Adrenal gland (tissue), 5 donors: ENCODE measurements at regions not wholly inside any gene's neighbourhood (a gene's known extent, or its start where the extent isn't known, plus 50 kb on each side); places are given as distances from the start of the nearest gene placed in this dataset.

Experiments used
- POLR2A ChIP-seq, 2 donors: fragments of 450-650 bp; IDR thresholded peaks; one replicate each; pipeline ENCODE4 v1.6.1; 2017; ENCODE audit warnings: antibody characterized with exemption in 2 of 2, mild to moderate bottlenecking in 2 of 2, moderate library complexity in 1 of 2
- TF ChIP-seq, protein P1 (sequence below), 6 experiments: fragments of 450-650 bp in 4 of 6; fragments of 200-600 bp in 2 of 6; sonication (generic) in 1 of 6; IDR thresholded peaks; 1 replicate in 5 of 6; 2 replicates in 1 of 6; pipeline versions ENCODE4 v1.5.1 to v1.8.0; 2016 to 2021; ENCODE audit warnings: antibody characterized with exemption in 6 of 6, mild to moderate bottlenecking in 2 of 6, moderate library complexity in 1 of 6
- donor health status: DM: no; HTN: no; CAD: no.

DNA sequence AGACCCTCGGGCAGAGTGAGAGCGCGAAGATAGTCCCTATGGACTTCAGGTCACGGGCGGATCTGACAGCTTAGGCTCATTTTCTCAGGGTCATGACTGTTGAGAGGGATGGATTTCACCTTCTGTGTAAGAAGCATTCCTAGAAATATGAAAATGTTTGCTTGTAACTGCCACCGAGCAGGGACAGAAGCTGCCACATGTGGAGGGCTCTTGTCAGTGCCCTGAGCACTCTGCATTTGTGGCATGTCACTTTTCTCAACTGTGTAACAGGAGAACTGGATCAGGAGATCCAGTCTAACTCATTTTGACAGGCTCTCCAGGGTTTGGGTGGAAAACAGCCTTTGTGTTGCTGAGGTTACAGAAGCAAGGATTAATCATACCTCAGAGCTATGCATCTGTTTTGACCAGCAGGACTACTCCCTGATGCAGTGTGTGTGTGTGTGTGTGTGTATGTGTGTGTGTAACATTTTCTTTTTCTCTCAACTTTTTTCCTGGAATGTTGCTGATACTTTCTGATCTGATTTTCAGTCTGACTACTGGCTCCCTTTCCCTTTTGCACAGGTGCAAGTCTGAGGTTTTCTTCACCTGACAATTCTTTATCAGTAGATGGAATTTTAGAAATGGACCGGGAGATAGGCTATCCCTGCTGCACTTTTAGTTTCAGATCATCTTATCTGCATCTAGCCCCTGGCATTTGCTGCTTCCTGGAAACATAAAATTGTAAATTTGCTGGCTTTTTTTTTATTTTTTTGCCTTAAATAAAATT is 183.3 kb downstream of the STK31 start:
- TF ChIP-seq, protein P1, sequence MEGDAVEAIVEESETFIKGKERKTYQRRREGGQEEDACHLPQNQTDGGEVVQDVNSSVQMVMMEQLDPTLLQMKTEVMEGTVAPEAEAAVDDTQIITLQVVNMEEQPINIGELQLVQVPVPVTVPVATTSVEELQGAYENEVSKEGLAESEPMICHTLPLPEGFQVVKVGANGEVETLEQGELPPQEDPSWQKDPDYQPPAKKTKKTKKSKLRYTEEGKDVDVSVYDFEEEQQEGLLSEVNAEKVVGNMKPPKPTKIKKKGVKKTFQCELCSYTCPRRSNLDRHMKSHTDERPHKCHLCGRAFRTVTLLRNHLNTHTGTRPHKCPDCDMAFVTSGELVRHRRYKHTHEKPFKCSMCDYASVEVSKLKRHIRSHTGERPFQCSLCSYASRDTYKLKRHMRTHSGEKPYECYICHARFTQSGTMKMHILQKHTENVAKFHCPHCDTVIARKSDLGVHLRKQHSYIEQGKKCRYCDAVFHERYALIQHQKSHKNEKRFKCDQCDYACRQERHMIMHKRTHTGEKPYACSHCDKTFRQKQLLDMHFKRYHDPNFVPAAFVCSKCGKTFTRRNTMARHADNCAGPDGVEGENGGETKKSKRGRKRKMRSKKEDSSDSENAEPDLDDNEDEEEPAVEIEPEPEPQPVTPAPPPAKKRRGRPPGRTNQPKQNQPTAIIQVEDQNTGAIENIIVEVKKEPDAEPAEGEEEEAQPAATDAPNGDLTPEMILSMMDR (IDR thresholded peaks at IDR 0.05), result no peak
- no peak for TF ChIP-seq POLR2A (IDR thresholded peaks at IDR 0.05)
